GM12891 (cell line): ENCODE measurements at regions not wholly inside any gene's neighbourhood (a gene's known extent, or its start where the extent isn't known, plus 50 kb on each side); places are given as distances from the start of the nearest gene placed in this dataset.

Experiments
- POLR2A ChIP-seq: IDR thresholded peaks from 2 replicates; pipeline ENCODE4 v1.6.1; 2011; ENCODE audit warnings: low read depth, low read length, control low read depth
- POLR2AphosphoS5 ChIP-seq: IDR thresholded peaks from 2 replicates; pipeline ENCODE4 v1.6.1; 2011; ENCODE audit warnings: low read depth, low read length, control low read depth
- TAF1 ChIP-seq: IDR thresholded peaks from 2 replicates; pipeline ENCODE4 v1.6.1; 2011; ENCODE audit warnings: low read depth, low read length, control low read depth

DNA sequence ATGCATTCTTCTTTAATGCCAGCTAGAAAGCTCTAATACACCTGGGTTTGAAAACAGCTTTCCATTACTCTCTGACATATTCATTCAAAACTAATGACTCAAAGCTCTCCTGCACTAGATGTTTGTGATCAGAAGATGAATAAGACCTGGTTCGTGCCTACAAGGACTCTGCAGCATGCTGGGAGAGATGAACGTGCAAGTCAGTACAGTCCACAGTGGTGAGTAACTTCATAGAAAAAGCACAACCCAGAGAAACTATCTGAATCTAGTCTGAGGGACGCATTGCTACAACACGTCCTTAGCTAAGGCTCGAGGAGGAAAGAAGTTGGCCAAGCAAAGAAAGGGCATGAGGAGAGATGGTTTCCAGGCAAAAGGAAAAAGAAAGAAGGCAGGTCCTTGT is 234.3 kb downstream of the OSR1 start:
- TF ChIP-seq POLR2A (no peak), POLR2AphosphoS5 (no peak), TAF1 (no peak)
